ENCODE measurements at regions not wholly inside any gene's neighbourhood (a gene's known extent, or its start where the extent isn't known, plus 50 kb on each side); places are given as distances from the start of the nearest gene placed in this dataset.

DNA sequence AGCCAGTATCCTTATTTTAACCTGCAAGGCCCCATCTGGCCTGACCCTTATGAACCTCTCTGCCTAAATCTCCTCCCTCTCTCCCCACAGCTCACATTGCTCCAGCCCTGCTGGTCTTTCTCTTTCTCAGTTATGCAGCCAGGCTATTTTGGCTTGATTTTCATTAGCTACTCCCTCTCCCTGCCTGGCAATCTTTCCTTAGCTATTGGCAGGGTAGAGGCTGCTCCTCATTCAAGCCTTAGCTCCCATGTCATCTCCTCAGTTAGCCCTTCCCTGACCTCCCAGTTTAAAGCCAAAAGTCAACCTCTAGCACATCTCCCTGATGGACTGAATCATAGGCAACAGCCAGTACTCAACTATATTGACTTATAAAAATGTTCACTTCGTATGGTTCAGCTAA, 214.4 kb upstream of the CELF2 start:
- DNase-seq (ENCODE audit: low read depth in 2 of 2, low spot score in 1 of 2) = no peak

DNA sequence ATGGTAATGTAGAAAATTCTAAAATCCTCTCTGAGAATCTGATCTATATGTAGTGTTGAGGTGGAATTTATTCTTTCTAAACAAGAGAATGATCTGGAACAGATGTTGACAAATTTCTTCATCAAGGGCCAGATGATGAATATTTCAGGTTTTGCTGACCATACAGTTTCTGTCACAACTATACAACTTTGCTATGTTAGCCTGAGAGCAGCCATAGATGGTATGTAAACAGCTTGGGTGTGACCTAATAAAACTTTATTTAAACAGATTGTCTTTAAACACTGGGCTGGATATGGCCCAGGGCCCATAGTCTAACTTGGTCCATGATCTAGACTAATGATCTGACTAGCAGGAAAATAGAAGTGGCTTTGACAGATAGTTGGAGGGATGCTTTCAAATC, 213.6 kb upstream of the CELF2 start:
- no peak for DNase-seq (ENCODE audit: low read depth in 2 of 2, low spot score in 1 of 2)

DNA sequence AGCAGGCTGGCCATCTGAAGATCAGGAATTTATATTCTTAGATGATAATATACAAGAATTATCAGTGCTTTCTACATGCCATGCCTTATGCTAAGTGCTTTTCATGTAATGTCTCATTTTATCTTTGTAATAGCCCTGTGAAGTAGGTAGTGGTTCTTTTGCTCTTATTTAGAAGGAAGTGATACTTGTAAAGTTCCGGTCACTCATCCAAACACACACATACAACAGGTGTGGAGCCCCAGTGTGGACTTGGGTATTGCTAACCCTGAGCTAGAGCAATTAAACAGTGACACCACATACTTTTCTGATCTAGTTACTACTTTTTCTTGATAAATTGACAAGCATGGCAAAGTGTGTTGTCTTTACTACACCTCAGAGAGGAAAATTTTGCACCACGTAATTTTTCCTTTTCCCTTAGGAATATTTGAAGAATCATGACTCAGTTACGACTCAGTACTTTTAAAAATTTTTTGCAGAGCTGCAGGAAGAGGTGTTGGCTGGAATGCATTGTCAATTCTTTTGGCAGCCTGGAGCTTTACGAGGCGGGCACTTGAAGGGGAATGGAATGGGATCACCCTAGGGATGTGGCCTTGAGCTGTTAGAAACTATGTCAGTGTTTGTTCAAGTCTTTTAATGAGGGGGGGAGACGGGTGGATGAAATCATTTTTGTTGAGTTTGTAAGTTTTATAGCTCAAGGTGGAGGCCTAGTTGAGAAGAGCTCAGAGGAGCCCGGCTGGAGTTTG, 212.5 kb upstream of the CELF2 start:
- no peak for DNase-seq (ENCODE audit: low read depth in 2 of 2, low spot score in 1 of 2)

DNA sequence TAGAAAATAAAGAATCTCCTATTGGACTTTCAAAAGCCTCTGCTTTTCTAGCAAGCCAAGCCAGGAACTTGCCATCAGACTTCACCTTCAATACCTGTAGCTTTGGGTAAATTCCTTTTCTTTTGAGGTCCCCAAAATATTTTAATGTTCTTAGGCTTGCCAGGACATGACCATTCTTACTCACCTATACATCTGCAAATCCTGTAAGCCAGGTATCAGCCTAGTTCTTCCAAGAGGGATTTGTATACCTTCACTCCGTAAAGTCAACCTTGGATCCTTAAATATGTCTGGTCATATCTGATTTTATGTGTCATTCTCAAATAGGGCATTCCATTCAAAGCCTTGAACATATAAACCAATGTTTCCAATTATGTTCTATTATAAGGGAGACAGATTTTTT, 210.6 kb upstream of the CELF2 start:
- DNase-seq (ENCODE audit: low read depth in 2 of 2, low spot score in 1 of 2) = no peak

DNA sequence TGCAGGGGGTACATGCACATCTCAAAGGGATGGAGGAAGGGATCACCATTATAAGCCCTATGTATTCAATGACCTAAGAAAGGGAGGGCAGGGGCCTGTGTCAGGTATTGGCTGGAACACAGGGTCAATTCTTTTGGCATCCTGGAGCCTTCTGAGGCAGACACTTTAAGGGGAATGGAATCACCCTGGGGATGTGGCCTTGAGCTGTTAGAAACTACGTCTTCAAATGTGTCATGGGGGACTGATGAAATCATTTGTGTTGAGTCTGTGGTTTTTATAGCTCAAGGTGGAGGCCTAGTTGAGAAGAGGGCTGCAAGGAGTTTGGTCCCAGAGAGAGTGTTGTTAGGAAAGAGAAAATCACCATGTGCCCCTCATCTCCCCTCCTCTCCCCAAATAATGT, 206.1 kb upstream of the CELF2 start:
- no peak for DNase-seq (ENCODE audit: low read depth in 2 of 2, low spot score in 1 of 2)

DNA sequence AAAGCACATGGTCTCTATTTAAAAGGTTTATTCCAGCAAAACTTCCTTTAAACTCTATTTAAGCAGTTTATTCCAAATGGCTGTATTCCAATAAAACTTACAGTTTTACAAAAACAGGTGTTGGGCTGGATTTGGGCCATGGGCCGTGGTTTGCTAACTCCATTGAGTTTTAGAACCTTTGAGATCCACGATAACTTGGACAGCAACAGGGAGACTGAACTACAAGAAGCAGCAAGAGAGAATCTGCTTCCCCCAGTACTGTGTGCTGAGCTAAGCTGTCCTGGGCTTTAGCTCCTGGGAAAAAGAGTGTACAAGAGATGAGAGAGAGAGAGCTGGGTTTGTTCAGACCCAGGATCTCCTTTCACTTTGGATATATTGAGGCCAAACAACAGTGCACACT, 204.0 kb upstream of the CELF2 start:
- DNase-seq (ENCODE audit: low read depth in 2 of 2, low spot score in 1 of 2) = no peak

DNA sequence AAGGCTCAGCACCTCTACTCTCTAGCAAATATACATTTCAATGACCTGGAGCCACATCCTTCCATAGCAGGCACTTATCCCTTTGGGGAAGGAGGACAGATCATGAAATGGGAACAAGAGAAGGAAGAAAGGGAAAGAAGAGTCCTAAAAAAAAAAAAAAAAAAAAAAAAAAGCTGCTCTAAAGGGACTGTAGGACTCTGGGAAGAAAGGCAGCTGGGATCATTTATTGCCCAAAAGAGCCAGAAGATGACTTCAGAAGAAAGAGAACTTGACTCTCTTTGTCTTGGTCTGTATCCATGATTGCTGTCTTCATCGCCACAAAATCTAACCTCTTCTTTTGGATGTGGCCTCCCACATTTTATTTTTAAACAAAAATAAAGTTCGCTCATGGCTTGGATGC, 203.6 kb upstream of the CELF2 start:
- no peak for DNase-seq (ENCODE audit: low read depth in 2 of 2, low spot score in 1 of 2)

DNA sequence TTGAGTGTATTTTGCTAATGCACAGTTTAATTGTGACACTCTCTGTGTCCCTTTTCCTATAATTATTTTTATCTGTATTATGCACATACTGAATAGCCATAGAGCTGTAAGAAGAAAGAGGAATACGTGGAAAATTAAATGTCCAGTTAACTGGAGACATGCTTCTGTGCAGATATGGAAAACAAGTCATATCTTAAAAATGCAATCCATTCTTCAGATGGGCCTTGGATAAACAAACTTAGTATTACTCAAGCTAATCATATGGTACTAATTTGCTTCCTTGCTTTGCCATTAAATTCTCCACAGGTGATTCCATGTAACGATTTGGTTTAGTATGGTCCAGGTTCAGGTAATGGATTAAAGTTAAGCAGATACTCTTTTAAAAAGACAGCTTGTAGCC, 201.2 kb upstream of the CELF2 start:
- DNase-seq (ENCODE audit: low read depth in 2 of 2, low spot score in 1 of 2) = no peak

DNA sequence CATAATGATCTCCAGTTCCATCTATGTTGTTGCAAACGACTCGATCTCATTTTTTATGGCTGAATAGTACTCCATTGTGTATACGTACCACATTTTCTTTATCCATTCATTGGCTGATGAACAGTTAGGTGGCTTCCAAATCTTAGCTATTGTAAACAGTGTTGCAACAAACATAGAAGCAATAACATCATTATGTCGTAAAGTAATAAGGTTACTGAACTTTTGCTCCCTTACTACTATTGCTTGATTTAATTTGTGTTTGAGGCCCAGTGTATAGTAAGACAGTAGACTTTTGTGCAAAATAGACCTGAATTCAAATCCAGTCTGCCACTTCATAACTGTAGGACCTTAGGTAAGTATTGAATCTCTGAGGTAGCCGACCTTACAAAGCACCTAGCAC, 200.1 kb upstream of the CELF2 start:
- no peak for DNase-seq (ENCODE audit: low read depth in 2 of 2, low spot score in 1 of 2)

DNA sequence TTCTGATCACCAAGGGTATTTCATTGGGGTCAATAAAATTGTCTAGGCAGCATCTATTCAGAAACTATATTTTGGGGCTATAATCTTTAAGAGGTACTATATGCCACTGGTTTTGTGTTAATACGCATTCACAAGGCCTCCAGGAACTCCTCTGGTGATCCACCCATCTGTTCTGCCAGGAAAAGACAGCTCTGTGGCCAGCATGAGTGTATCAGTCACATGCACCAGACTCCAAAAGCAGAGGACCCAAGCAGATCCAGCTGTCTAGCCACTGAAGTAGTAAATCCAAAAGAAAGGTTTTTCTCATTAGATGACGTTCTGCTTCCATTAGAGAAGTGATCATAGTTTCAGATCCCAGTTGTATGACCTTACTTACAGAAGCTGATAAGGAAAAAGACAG, 199.6 kb upstream of the CELF2 start:
- DNase-seq (ENCODE audit: low read depth in 2 of 2, low spot score in 1 of 2) = no peak

DNA sequence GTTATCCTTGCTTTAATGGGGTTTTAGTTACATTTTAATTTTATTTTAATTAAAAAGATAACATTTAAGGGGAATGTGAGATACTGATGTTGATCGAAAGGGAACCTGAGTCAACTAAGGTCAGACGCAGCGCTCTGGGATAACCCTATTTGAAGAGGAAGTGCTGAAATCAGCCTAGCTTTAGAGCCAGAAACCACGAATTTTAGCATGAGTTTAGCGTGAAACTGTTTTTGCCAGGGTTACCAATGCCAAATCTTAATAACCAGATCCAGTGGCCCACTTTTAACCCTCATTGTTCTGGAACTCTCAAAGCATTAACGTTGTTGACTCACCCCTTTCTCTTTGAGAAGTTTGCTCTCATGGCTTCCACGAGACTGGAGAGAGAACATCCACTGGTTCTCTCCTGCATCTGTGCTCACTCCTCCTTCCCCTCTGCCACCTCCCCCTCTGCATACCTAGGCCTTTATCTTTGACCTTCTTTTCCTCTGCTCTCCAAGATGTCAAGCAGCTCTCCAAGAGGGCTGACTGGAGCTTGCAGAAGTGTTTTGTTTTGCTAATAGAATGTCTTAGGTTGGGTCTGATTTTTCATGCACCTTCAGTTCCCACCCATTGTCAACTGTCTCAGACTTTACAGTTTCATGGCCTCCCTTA, 198.3 kb upstream of the CELF2 start:
- no peak for DNase-seq (ENCODE audit: low read depth in 2 of 2, low spot score in 1 of 2)

DNA sequence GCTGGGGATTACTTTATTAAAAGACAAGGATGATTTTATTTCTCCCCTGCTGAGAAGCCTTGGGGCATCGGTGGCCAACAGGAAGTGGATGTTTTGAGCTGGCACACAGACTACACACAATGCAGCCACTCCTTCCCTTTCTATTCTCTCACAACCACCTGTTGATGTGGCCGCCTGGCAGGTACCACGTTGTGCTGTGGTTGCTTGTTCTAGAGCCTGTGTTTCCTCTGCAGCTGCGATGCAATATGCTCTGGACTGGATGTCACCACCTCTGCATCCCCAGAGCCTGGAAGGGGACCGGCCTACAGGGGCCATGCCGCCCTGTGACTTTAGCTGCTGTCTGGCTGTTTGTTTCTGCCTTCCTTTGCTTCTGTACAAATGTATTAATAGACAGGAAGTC, 195.7 kb upstream of the CELF2 start:
- no peak for DNase-seq (ENCODE audit: low read depth in 2 of 2, low spot score in 1 of 2)

DNA sequence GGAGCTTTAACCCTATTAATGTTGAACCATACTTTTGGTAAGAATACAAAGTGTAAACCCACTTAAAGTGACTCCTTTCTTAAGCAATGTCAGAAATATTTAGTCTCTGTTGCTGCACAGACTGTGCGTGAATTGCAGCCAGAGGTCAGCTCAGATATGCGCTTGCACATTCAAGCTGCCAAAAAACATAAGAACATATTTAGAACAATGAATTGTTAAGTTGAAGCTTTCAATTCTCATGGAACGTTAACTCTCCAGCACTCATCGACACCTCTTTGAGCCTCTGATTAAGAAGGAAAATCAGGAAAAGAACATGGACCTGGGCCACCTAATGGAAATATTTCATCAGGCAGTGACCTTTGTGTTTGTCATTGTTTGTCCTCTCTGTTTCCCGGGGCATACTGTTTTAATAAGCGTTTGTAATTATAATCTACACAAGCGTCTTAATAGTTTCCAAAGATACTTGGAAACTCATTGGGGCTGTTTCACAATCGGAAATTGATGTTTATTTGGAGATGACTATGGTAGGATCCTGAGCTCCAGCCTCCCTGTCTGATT, 193.0 kb upstream of the CELF2 start:
- DNase-seq (ENCODE audit: low read depth in 2 of 2, low spot score in 1 of 2) = no peak

DNA sequence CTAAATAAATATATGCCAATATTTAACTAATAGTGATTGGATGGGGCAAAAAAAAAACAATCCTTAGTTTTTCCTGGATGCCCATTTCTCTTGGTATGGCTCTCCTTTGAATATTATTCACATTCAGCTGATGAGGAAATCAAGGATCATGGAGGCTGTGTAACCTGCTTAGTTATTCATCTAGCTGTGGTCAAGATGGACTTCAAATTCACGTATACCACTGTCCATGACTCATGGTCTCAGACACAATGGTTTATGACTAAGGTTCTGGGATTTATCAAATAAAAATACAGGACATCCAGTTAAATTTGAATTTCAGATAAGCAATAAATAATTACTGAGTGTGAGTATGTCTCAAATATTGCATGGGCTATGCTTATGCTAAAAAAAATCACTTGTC, 191.5 kb upstream of the CELF2 start:
- DNase-seq (ENCODE audit: low read depth in 2 of 2, low spot score in 1 of 2) = no peak

DNA sequence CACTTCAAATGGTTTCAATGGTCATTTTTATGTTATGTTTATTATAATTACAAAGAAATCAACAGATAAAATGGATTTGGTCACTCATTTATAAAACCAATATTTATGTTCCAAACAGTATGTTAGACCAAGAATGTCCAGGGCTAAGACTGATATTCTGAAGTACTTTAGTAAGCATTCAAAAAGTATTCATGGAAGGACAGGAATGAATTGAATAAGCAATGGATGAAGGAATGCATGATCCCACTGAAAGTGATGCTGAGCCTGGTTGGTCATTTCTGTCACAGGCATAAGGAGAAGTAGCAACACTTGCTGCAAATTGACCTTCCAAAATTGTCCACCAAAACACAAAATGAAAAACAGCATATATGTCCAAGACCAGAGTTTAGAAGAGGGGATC, 189.0 kb upstream of the CELF2 start:
- DNase-seq (ENCODE audit: low read depth in 2 of 2, low spot score in 1 of 2) = no peak

DNA sequence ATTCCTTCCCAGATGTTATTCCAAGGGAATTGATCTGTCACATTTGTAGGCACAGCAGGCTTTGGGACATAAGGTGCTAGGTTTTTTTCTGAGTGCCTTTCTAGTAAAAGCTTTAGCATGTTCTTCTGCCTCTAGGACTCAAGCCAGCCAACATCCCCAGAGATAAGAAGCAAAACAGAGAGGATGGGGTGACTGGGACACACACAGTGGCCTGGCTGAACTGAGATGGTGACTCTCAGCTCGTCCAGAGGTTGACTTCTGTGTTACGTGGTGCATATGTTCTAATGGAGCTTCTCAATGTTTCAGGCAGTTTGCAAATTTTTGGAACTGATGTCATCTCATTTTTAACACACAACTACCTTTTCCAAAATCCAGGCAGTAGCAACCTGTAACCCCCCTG, 188.1 kb upstream of the CELF2 start:
- DNase-seq (ENCODE audit: low read depth in 2 of 2, low spot score in 1 of 2) = no peak

DNA sequence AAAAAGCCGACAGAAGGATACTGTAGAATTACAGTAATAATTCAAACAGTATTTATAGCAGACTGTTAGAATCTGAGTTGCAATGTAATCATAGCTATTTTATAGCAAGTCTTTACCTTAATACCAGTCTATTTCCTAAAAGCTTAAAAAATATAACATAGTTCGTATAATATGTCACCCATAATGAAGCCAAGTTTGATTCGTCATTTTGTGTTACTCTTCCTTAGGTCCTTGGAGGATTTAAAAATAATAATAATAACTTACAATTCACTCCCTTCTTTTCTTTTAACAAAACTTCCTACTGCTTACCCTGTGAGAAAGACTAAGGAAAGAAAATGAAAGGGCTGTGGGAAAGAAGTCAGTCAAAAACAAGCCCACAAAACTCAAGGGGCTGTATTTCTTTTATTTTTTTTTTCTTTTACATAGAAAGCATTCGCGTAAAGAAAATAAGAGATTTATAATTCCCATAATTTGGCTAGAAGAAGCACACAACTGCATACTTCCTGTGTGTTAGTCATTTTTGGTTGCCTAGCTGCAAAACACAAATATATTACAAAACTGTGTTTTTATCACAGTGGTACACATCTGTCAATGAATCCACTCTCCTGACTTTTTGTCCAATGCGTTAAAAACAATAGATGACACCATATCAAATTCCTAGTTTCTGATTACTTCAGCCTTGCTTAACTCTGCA, 187.2 kb upstream of the CELF2 start:
- no peak for DNase-seq (ENCODE audit: low read depth in 2 of 2, low spot score in 1 of 2)

DNA sequence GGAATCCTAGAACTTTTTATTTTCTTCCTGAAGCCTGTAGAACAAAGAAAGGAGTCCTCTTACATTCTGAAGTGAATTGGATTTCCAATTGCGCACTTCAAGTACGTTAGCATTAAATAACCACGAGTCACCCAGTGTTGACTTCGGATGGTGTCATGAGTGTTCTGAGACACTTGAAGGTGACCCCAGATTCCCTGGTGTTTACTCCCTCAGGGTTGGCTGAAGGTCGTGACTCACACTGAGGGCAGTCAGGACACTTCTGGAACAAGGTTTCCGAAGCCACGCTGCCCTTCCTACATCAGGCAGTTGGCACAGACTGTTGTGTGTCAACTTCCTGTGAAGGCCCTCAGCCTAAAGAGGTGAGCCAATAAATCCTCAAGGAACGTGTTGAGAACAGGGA, 186.6 kb upstream of the CELF2 start:
- no peak for DNase-seq (ENCODE audit: low read depth in 2 of 2, low spot score in 1 of 2)

DNA sequence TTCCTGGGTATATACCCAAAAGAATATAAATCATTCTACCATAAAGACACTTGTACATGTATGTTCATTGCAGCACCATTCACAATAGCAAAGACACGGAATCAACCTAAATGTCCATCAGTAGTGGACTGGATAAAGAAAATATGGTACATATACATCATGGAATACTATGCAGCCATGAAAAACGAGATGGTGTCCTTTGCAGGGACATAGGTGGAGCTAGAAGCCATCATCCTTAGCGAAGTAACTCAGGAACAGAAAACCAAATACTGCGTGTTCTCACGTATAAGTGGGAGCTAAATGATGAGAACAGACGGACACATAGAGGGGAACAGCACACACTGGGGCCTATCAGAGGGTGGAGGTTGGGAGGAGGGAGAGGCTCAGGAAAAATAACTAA, 183.7 kb upstream of the CELF2 start:
- no peak for DNase-seq (ENCODE audit: low read depth in 2 of 2, low spot score in 1 of 2)

DNA sequence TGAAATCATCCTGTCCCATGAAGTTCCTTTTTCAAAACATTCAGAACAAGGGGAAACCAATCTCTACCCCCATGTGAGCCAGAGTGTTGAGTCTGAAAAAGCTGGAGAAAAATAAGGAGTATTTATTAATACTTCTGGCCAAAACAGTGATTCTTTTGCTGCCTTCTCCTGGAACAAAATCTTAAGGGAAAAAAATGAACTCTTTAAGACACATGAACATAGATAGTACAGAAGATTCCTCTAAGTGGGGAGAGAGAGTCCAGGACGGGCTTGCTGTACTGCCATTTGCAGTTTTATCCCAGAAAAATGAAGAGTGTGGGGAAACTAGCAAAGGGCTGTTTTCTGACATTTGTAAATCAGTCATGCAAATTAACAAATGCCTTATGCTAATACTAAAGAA, 173.4 kb upstream of the CELF2 start:
- no peak for DNase-seq (ENCODE audit: low read depth in 2 of 2, low spot score in 1 of 2)

DNA sequence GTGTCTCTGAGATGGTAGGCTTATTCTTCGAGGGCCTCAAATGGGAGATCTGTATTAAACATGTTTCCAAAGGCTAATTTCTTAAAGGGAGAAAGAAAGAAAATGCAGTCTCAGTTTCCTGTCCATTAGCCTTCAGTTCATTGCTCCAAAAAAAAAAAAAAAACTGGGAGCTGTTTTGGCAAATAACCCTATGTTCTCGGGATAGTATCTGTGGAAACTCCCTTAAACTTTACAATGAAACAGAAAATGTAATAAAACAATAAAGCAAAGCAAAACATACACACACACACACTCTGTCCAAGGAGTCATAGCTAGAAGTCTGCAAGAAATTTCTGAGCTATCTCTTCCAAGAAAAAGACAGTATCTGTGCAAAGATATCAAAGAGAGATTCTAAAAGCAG, 172.5 kb upstream of the CELF2 start:
- no peak for DNase-seq (ENCODE audit: low read depth in 2 of 2, low spot score in 1 of 2)

DNA sequence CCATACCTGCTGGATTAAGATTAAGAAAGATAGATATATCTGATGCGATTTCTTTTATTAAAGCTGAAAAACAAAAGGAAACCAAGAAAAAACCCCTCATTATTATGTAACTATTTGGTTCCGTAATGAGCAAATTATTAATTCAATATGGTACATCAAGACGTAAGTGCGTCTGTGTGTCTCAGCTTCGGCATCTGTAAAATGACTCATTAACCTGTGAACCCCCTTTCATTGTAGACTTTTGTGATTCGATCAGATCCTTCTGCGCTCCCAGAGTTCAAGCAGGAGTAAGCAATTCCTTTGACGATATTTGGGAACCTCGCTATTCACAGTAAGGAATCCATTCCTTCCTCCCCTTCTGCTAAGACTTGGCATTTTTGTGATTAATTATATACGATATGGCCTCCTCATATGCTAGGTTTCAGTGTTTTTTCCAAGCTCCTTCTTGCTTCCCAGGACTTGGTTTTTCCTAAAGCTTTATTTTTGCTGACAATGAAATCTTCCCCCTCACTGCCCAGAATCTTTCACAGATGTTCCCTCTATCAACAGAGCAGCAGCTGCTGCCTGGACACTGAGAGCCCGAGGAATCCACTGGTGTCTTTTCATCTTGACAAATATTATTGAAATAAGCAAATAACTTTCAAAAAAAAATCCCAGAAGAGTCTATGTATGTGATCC, 171.7 kb upstream of the CELF2 start:
- no peak for DNase-seq (ENCODE audit: low read depth in 2 of 2, low spot score in 1 of 2)
